Endodermal cell (in vitro differentiated cells): ENCODE measurements at regions not wholly inside any gene's neighbourhood (a gene's known extent, or its start where the extent isn't known, plus 50 kb on each side); places are given as distances from the start of the nearest gene placed in this dataset.

ENCODE experiments used
- DNase-seq: peaks from one replicate; pipeline ENCODE4 v3.0.0-alpha.2; 2017
- H3K27ac ChIP-seq: 2 replicates; pipeline ENCODE4 v1.5.1; 2013; ENCODE audit warnings: mild to moderate bottlenecking, low read depth, low read length, moderate library complexity
- H3K27me3 ChIP-seq: 2 replicates; pipeline ENCODE4 v1.6.1; 2013; ENCODE audit warnings: mild to moderate bottlenecking, low read length, moderate library complexity; ENCODE audit not compliant: insufficient read depth, control insufficient read depth, poor library complexity, severe bottlenecking
- H3K36me3 ChIP-seq: 2 replicates; pipeline ENCODE4 v1.7.0; 2013; ENCODE audit warnings: mild to moderate bottlenecking, low read length, moderate library complexity; ENCODE audit not compliant: control insufficient read depth, insufficient read depth
- H3K4me1 ChIP-seq: one replicate; pipeline ENCODE4 v1.7.0; 2013; ENCODE audit warnings: low read length; ENCODE audit not compliant: control insufficient read depth, insufficient read depth
- H3K4me3 ChIP-seq: 2 replicates; pipeline ENCODE4 v1.5.1; 2013; ENCODE audit warnings: mild to moderate bottlenecking, low read length, moderate library complexity
- H3K9ac ChIP-seq: 2 replicates; pipeline ENCODE4 v1.6.1; 2013; ENCODE audit warnings: mild to moderate bottlenecking, low read length, moderate library complexity; ENCODE audit not compliant: poor library complexity, severe bottlenecking; ENCODE audit errors: extremely low read depth
- H3K9me3 ChIP-seq: 2 replicates; pipeline ENCODE4 v1.6.1; 2013; ENCODE audit warnings: mild to moderate bottlenecking, low read length, moderate library complexity; ENCODE audit not compliant: control insufficient read depth
- H3K27ac Mint-ChIP-seq: 2 replicates; pipeline ENCODE4 v1.8.0; 2020; ENCODE audit warnings: mixed read lengths
- H3K27me3 Mint-ChIP-seq: 2 replicates; pipeline ENCODE4 v1.8.0; 2021; ENCODE audit warnings: mild to moderate bottlenecking, mixed read lengths; ENCODE audit not compliant: insufficient read depth
- H3K36me3 Mint-ChIP-seq: 2 replicates; pipeline ENCODE4 v1.8.0; 2020; ENCODE audit warnings: low read depth, mixed read lengths
- H3K4me1 Mint-ChIP-seq: 2 replicates; pipeline ENCODE4 v1.8.0; 2020; ENCODE audit warnings: mixed read lengths
- H3K4me3 Mint-ChIP-seq: 2 replicates; pipeline ENCODE4 v1.8.0; 2020; ENCODE audit warnings: mild to moderate bottlenecking, moderate library complexity, mixed read lengths
- H3K9me3 Mint-ChIP-seq: 2 replicates; pipeline ENCODE4 v1.8.0; 2020; ENCODE audit warnings: mild to moderate bottlenecking, mixed read lengths
- WGBS, 2 experiments: methylation state at CpG; one replicate each; pipeline versions ENCODE4 v1.1.5 to v1.1.7; 2013; ENCODE audit warnings: missing lambda C conversion rate in 2 of 2, mixed read lengths in 1 of 2; ENCODE audit not compliant: insufficient coverage in 1 of 2, insufficient read length in 1 of 2; 5-methylcytosine and 5-hydroxymethylcytosine counted together
- TF ChIP-seq, protein P1 (sequence below): fragments of 200-600 bp; sonication (generic); conservative IDR thresholded peaks from 2 replicates; pipeline ENCODE4 v1.5.0; 2021; ENCODE audit warnings: antibody characterized with exemption, mild to moderate bottlenecking

DNA sequence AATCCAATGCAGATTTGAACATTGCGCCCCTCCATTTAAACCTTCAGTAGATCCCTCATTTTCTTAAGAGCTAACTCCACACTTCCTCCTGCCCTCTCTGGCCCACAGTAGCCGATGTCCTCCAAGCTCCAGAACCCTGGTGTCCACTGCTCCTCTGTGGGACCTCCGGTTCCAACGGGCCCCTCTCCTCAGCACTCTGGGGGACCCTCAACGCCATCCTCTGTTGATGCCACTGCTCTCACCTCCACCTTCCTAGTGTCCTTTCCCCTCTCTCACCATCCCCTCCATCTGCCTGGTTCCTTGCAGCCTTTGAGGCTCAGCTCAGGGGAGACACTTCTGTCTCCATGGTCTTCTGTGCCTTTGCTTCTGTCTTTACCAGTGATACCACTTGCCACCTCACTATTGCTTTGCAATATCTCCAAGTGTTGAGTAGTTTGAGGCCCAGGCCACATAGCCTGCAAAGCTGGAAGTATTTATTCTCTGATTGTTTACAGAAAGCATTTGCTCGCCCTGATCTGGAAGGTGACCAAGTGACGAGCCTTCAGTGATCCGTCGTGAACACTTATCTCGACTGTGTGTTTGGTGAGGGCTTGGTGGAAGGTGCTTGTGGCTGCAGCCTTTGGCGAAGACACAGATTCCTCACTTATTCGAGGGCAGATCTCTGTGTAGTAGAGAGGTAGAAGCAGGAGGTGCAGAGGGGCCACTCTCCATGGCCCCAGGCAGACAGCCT is 104.8 kb upstream of the SHH start:
- WGBS, 2 experiments: 84 to 88% methylated on average over 12 of the region's 12 CpGs
- H3K4me3 Mint-ChIP-seq: no peak overlapping the region
- no peak for DNase-seq
- Histone ChIP-seq H3K4me3 (no peak overlapping the region), H3K4me1 (no peaks in the 10 kb centered on the region), H3K36me3 (no peaks in the 10 kb centered on the region), H3K27me3 (no peaks in the 10 kb centered on the region), H3K9ac (no peak overlapping the region), H3K9me3 (no peaks in the 10 kb centered on the region), H3K27ac (no peak overlapping the region)
- peaks cover 4% of the 10 kb centered on the region for H3K9me3 Mint-ChIP-seq
- peaks cover 8% of the 10 kb centered on the region for H3K27me3 Mint-ChIP-seq
- TF ChIP-seq, protein P1, sequence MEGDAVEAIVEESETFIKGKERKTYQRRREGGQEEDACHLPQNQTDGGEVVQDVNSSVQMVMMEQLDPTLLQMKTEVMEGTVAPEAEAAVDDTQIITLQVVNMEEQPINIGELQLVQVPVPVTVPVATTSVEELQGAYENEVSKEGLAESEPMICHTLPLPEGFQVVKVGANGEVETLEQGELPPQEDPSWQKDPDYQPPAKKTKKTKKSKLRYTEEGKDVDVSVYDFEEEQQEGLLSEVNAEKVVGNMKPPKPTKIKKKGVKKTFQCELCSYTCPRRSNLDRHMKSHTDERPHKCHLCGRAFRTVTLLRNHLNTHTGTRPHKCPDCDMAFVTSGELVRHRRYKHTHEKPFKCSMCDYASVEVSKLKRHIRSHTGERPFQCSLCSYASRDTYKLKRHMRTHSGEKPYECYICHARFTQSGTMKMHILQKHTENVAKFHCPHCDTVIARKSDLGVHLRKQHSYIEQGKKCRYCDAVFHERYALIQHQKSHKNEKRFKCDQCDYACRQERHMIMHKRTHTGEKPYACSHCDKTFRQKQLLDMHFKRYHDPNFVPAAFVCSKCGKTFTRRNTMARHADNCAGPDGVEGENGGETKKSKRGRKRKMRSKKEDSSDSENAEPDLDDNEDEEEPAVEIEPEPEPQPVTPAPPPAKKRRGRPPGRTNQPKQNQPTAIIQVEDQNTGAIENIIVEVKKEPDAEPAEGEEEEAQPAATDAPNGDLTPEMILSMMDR: no peak
- H3K36me3 Mint-ChIP-seq: no peaks in the 10 kb centered on the region
- H3K4me1 Mint-ChIP-seq: no peaks in the 10 kb centered on the region
- no peak overlapping the region for H3K27ac Mint-ChIP-seq

- Histone ChIP-seq H3K36me3 (no peaks in the 10 kb centered on the region), H3K4me3 (no peak overlapping the region), H3K9me3 (no peaks in the 10 kb centered on the region), H3K27ac (no peak overlapping the region), H3K9ac (no peak overlapping the region), H3K27me3 (no peaks in the 10 kb centered on the region), H3K4me1 (no peaks in the 10 kb centered on the region)
- DNase-seq: no peak
- Mint-ChIP-seq H3K27me3 (peaks cover 13% of the 10 kb centered on the region), H3K4me1 (no peaks in the 10 kb centered on the region), H3K36me3 (no peaks in the 10 kb centered on the region), H3K4me3 (no peak overlapping the region), H3K27ac (no peak overlapping the region), H3K9me3 (peaks cover 20% of the 10 kb centered on the region)
- TF ChIP-seq, protein P1: no peak
- WGBS, 2 experiments: 82 to 93% methylated on average over 8 to 10 of the region's 10 CpGs
Measured at GRCh38 chr7:155914341-155914740, 102.1 kb upstream of the SHH start.

- Histone ChIP-seq H3K27ac (no peak overlapping the region), H3K4me1 (no peaks in the 10 kb centered on the region), H3K4me3 (no peak overlapping the region), H3K27me3 (no peaks in the 10 kb centered on the region), H3K9ac (no peak overlapping the region), H3K9me3 (no peaks in the 10 kb centered on the region), H3K36me3 (no peaks in the 10 kb centered on the region)
- 84 to 97% methylated on average over 8 to 11 of the region's 11 CpGs for WGBS, 2 experiments
- peaks cover 20% of the 10 kb centered on the region for H3K9me3 Mint-ChIP-seq
- H3K4me3 Mint-ChIP-seq: no peak overlapping the region
- peaks cover 14% of the 10 kb centered on the region for H3K27me3 Mint-ChIP-seq
- no peak overlapping the region for H3K27ac Mint-ChIP-seq
- no peaks in the 10 kb centered on the region for H3K4me1 Mint-ChIP-seq
- no peaks in the 10 kb centered on the region for H3K36me3 Mint-ChIP-seq
- no peak for DNase-seq
- TF ChIP-seq, protein P1: no peak
Measured at GRCh38 chr7:155913719-155914118, 101.5 kb upstream of the SHH start.
